EL (cell line): ENCODE measurements at regions not wholly inside any gene's neighbourhood (a gene's known extent, or its start where the extent isn't known, plus 50 kb on each side); places are given as distances from the start of the nearest gene placed in this dataset.
"Not testable (repeated sequence)": the region's sequence is repeated elsewhere in the genome, so short reads cannot be mapped to it uniquely, and the experiment has no call there.

Experiments
- DNase-seq: peaks from one replicate; pipeline ENCODE4 v3.0.0-alpha.2; 2016

DNA sequence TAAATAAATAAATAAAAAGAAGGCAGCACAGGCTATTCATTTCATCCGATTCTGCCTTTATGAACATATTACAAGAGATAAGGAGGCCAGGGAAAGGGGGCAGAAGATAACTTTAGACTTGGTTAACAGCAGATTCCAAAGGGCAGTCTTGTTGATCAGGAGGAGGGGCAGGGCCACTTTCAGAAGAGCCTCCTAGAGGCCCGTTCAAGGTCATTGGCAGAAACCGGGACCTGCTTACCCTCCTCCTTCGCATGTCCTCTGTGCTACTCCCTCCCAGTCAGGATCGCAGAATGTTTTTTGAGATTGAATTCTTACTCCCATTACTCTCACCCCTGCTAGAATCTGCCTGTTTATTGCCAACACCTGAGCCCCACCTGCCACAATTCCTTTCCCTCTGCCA lies 217.0 kb upstream of the IPO5 start:
- no peak for DNase-seq

GRCh38 chr13:97742084-97742483 lies 211.4 kb upstream of the IPO5 start:
- DNase-seq = no peak

DNA sequence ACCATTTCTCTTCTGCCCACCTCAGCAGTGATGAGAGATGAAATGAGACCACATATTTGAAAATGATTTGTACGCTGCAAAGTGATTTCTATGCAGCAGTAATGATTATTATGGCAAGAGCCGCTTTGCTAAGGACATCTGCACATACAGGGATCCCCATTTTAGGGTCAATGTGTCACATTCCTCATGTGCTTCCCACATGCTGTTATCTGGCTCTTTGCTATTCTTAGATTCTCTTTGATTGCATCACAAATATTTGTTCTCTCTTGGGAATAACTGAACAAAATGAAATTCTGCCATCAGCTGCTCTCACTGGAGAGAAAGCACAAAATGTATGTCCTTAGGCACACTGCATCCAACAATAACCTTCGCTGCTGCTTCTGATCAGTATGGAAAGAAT lies 209.5 kb upstream of the IPO5 start:
- DNase-seq = peak; percentile 2

- no peak for DNase-seq
Measured at GRCh38 chr13:97746649-97747048, 206.8 kb upstream of the IPO5 start.

DNA sequence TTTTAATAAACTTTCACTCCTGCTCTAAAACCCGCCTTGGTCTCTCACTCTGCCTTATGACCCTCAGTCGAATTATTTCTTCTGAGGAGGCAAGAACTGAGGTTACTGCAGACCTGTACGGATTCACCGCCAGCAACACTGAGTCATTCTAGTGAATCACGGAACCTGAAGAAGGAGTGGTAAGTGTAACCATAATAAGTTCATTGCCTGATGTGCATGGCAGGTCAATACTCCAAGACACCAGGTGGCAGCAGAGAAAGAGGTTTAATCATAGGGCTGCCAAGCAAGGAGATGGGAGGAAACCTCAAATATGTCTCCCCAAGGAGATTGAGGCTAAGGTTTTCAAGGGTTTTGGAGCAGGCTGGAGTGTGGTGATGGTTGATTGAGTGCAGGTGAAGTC lies 204.3 kb upstream of the IPO5 start:
- peak; percentile 18 for DNase-seq

DNA sequence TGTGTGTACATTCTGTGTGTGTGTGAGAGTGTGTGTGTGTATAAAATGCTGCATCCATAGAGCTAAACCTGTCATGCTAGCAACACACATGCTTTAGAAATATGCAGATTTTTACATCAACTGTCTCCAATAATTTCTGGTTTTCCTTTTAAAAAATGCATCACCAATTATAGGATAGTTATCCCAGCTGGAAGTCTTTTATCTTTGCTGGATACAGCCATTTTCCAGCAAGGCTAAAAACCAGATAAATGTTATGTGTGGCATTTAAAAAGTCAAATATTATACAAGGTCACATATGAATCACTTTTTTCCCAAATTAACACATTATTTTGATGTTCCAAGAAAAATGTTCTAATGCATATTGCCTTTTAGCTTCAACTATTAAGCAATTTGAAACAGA lies 202.0 kb upstream of the IPO5 start:
- no peak for DNase-seq

DNA sequence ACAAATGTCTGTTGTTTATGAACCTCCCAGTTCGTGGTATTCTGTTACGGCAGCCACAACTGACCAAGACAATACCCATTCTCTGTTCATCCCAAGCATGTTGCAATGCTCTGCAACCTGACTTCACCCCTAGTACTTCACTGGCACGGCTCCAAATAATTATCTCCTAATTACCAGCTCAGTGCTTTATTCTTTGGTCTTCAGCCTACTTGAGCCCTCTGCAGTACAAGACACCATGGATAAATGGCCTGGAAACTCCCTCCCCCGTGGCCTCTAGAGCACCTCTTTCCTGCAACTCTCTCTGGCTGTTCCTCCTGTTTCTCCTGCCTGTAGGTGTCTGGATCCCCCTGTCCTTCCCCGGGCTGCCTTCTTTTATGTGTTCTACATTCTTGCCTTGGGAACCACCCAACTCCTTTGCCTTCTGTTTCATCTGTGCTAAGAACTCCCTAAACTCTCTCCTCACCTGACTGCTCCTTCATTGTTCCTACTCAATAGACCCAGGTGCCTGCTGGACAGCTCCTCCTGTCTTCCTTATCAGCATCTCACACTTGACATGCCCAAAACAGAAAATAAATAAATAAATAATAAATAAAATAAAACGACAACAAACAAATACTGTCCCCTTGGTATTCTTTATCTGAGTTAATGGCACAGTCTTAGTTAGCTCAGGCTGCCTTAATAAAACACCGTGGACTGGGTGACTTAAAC lies 200.4 kb upstream of the IPO5 start:
- no peak for DNase-seq

GRCh38 chr13:97753942-97754670 lies 199.4 kb upstream of the IPO5 start:
- DNase-seq = no peak

DNA sequence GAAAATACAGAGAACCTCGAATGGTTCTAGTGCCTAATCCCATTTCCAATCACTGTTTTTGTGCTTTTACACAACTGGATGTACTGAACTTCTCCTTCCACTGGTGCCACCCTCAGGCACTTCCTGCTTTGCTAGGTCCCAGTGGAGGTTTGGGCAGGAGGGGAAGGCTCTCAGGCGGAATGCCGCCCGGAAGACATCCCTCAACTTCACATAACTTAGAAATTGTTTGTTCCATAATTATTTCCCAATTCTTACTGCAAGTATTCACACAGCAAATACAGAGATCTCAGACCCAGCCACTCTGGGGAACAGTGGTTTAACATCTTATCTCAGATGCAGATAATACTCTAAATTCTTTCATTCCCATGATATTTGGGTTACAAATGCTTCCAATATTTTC lies 195.7 kb upstream of the IPO5 start:
- DNase-seq = no peak

GRCh38 chr13:97758317-97758716 lies 195.2 kb upstream of the IPO5 start:
- DNase-seq = no peak

DNA sequence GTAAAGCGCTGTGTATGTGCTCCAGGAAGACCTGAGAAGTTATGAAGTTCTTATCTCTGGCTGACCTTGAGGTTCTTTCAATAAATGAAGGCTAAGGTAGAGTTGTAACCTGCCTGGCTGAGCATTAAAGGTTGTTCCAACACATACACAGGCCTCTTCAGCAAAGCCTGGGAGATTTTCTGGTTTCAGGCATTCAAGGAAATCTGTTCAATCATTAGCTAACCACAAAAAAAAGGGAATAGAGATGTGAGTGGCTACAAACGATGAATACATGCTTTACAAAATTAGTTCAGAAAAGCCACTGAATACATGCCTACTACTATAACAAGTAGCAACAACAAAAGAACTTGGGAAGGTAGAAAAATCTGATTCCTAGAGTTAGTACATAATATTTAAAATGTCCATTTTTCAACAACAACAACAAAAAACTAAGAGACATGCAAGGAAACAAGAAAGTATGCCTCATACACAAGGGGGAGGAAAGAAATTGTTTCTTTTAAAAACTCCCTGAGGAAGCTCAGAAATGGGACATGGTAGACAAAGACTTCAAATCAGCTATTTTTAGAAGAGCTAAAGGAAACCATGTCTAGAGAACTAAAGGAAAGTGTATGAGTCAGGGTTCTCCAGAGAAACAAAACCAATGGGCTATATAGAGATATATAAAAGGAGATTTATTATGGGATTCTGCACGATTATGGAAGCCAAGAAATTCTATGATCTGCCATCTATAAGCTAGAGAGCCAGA lies 191.5 kb upstream of the IPO5 start:
- no peak for DNase-seq

DNA sequence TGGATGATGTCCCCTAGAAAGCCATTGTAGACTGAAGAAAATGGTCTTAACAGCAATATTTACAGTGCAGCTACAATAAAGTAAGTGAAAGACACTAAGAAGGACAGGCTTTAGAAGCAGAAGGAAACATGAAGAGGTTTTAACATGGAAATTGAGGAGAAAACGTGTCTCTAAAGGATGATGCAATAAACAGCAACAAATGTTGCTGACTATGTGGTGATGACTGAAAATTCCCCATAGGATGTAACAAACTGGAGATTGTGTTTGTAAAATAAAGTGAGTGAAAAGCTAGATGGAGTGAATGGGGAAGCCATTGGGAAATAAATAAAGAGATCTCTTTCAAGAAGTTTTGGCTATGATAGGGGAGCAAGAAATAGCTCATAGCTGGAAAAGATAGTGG lies 186.7 kb upstream of the IPO5 start:
- DNase-seq = no peak

GRCh38 chr13:97768134-97768533 lies 185.3 kb upstream of the IPO5 start:
- DNase-seq = no peak

GRCh38 chr13:97770231-97770630 lies 183.2 kb upstream of the IPO5 start:
- not testable (repeated sequence) for DNase-seq

GRCh38 chr13:97772466-97772865 lies 181.0 kb upstream of the IPO5 start:
- DNase-seq = not testable (repeated sequence)

- DNase-seq = not testable (repeated sequence)
Measured at GRCh38 chr13:97774391-97775100, 178.9 kb upstream of the IPO5 start.

DNA sequence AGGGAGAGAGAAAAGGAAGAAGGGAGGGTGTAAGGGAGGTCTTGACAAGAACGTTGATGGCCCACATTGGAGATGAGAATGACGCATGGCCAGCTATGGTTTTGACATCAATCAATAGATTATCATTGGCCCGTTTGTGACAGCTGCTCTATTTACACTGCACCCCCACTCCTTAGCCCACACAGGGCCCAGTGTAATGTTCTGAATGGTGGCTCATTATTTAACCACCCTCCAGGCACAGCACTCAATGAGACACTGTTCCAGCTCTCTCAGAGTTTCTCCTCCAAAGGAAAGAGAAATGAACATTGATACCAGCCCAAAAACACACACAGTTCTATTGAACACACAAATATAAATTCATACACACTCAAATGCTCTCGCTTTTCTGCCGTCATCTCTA lies 173.0 kb upstream of the IPO5 start:
- no peak for DNase-seq

DNA sequence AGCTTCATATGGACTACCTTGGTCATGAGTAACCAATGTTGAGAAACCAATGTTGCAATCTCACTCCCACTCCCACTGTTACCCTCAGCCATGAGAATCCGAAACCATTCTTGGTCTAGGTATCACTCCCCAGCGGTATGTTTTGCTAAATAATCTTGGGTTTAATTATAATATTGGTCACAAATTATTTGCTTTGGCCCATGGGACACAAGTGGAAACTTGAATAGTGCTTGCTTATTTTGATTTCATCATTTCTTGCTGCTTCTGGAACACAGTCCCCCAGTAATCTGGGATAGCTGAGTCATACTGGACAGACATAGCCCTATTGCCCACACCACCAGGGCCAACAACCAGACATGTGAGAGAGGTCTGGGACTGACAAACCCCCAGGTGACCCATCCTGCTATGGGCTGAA lies 171.6 kb upstream of the IPO5 start:
- no peak for DNase-seq

- DNase-seq = no peak
Measured at GRCh38 chr13:97786510-97786909, 167.0 kb upstream of the IPO5 start.

- DNase-seq = no peak
Measured at GRCh38 chr13:97797553-97797952, 155.9 kb upstream of the IPO5 start.

DNA sequence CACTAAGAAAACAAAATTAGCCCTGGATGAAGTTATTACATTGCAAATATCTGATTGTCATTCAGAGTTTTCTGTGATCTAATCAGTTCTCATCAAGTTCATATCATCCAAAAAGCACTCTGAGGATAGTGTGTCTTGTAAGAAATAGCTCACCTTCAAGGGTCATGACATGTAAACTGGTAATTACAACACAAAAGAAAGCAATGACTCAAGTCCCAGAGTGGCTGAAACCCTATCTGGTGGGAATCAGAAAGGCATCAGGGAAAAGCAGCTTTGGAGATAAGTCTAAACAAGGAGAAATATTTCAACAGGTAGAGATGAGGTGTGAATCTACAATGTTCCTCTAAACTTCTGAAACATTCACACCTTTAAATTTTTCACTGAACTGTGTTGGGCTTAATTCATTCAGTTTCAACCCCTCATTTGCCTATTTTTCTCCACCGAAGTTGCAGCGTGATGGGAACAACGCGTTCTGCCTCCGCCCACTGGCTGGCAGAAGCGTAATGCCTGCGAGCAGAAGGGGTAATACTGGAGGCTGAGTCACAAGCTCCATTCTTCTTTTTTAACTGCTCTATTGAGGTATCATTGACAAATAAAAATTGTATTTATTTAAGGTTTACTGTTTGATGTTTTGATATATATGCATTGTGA lies 155.2 kb upstream of the IPO5 start:
- DNase-seq = no peak

DNA sequence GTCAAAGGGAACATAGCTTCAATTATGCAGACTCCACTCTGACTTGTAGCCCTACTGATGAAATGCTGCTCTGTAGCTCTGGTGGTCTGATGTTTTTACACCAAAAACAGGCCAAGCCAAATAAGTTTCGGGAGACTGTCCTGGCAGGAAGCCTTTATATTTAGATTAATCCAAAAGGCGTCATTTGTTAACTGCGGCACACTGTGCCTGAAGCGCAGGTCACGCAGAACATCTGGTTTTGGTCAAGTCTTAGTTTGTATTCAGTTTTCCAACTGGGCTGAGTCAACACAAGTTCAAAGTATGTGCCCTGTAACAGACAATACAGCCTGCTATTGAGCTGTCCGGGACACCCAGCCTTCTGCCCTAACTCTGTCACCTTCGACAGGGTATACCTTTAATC lies 154.6 kb upstream of the IPO5 start:
- DNase-seq = peak; percentile 1

DNA sequence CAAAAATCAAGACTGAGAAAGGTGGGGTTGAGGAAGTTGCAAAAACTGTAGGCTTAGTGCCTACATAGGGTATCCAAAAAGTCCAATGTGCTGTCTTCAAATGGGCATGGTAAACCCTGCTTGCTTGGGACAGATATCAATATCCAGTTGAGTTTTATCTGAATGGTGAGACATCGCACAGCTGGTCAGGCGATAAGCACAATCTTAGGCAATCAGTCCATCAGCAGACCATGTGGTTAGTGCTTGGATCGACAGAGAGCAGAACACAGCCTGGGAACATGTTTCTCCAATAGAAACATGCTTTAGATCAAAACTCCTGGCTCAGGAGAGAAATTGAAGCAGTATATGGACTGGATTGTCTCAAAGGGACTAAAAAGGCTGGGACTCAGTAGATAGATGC lies 151.3 kb upstream of the IPO5 start:
- DNase-seq = no peak
